CD14-positive monocyte (primary cell): ENCODE measurements at regions not wholly inside any gene's neighbourhood (a gene's known extent, or its start where the extent isn't known, plus 50 kb on each side); places are given as distances from the start of the nearest gene placed in this dataset.

Experiments
- DNase-seq, 3 donors: peaks; one replicate each; pipeline ENCODE4 v3.0.0-alpha.2; 2011 to 2022
- H2AFZ ChIP-seq: 2 replicates; pipeline ENCODE4 v1.6.0; 2012; ENCODE audit warnings: mild to moderate bottlenecking, low read depth, low read length, inconsistent platforms; ENCODE audit not compliant: insufficient read depth, poor library complexity, severe bottlenecking
- H3K27ac ChIP-seq, 2 donors: 1 replicate in 1 of 2; 2 replicates in 1 of 2; pipeline ENCODE4 v1.5.1; 2012 to 2013; ENCODE audit warnings: low read length in 2 of 2, control low read depth in 1 of 2, inconsistent platforms in 1 of 2, low read depth in 1 of 2, mild to moderate bottlenecking in 1 of 2
- H3K27me3 ChIP-seq, 2 donors: one replicate each; pipeline versions ENCODE4 v1.6.0 to v1.6.1; 2011 to 2013; ENCODE audit warnings: low read length in 2 of 2; ENCODE audit not compliant: control insufficient read depth in 2 of 2, insufficient read depth in 2 of 2
- H3K36me3 ChIP-seq, 2 donors: replicated peaks in 1 of 2; 1 replicate in 1 of 2; 2 replicates in 1 of 2; pipeline versions ENCODE4 v1.5.1 to v1.6.1; 2012 to 2013; ENCODE audit warnings: low read length in 2 of 2, control low read depth in 1 of 2, inconsistent platforms in 1 of 2, mild to moderate bottlenecking in 1 of 2; ENCODE audit not compliant: insufficient read depth in 2 of 2, control insufficient read depth in 1 of 2
- H3K4me1 ChIP-seq, 2 donors: 1 replicate in 1 of 2; 2 replicates in 1 of 2; pipeline versions ENCODE4 v1.5.1 to v1.6.1; 2012 to 2013; ENCODE audit warnings: low read length in 2 of 2, control low read depth in 1 of 2, inconsistent platforms in 1 of 2, mild to moderate bottlenecking in 1 of 2, moderate library complexity in 1 of 2; ENCODE audit not compliant: insufficient read depth in 2 of 2, control insufficient read depth in 1 of 2
- H3K4me2 ChIP-seq: replicated peaks from 2 replicates; pipeline ENCODE3; 2012; ENCODE audit warnings: low read length, moderate library complexity, mild to moderate bottlenecking; ENCODE audit not compliant: poor library complexity, severe bottlenecking; ENCODE audit errors: extremely low read depth
- H3K4me3 ChIP-seq, 3 experiments: fragments of 200-600 bp in 1 of 3; sonication (generic) in 1 of 3; replicated peaks in 1 of 3; 1 replicate in 2 of 3; 2 replicates in 1 of 3; pipeline ENCODE4 v1.5.1; 2011 to 2013; ENCODE audit warnings: low read length in 3 of 3, mild to moderate bottlenecking in 3 of 3, control low read depth in 2 of 3, low read depth in 2 of 3, inconsistent platforms in 1 of 3, moderate library complexity in 1 of 3
- H3K79me2 ChIP-seq: 2 replicates; pipeline ENCODE4 v1.6.0; 2012; ENCODE audit warnings: mild to moderate bottlenecking, control low read depth, inconsistent platforms, low read length, moderate library complexity; ENCODE audit not compliant: insufficient read depth
- H3K9ac ChIP-seq: 2 replicates; pipeline ENCODE4 v1.6.0; 2017; ENCODE audit warnings: low read length, mild to moderate bottlenecking; ENCODE audit not compliant: insufficient read depth, poor library complexity, severe bottlenecking
- H3K9me3 ChIP-seq, 2 donors: replicated peaks in 1 of 2; 1 replicate in 1 of 2; 2 replicates in 1 of 2; pipeline versions ENCODE4 v1.5.1 to v1.6.1; 2012 to 2013; ENCODE audit warnings: low read length in 2 of 2, control low read depth in 1 of 2; ENCODE audit not compliant: control insufficient read depth in 1 of 2, insufficient read depth in 1 of 2
- H4K20me1 ChIP-seq: 2 replicates; pipeline ENCODE4 v1.6.0; 2012; ENCODE audit warnings: mild to moderate bottlenecking, low read length, control low read depth, moderate library complexity; ENCODE audit not compliant: insufficient read depth
- H3K27ac Mint-ChIP-seq, 7 donors: one replicate each; pipeline ENCODE4 v1.8.0; 2020; ENCODE audit warnings: mild to moderate bottlenecking in 7 of 7, mixed read lengths in 7 of 7, moderate library complexity in 6 of 7, inconsistent platforms in 2 of 7
- H3K27me3 Mint-ChIP-seq, 3 donors: one replicate each; pipeline ENCODE4 v1.8.0; 2021 to 2022; ENCODE audit warnings: low read depth in 3 of 3, mild to moderate bottlenecking in 3 of 3, mixed read lengths in 3 of 3, moderate library complexity in 3 of 3, inconsistent platforms in 1 of 3
- H3K36me3 Mint-ChIP-seq, 2 donors: one replicate each; pipeline ENCODE4 v1.8.0; 2020; ENCODE audit warnings: mixed read lengths in 2 of 2, inconsistent platforms in 1 of 2, mild to moderate bottlenecking in 1 of 2
- H3K4me1 Mint-ChIP-seq: one replicate; pipeline ENCODE4 v1.8.0; 2020; ENCODE audit warnings: mild to moderate bottlenecking, mixed read lengths
- H3K4me3 Mint-ChIP-seq, 2 donors: one replicate each; pipeline ENCODE4 v1.8.0; 2020; ENCODE audit warnings: mild to moderate bottlenecking in 2 of 2, mixed read lengths in 2 of 2, moderate library complexity in 1 of 2
- H3K9me3 Mint-ChIP-seq, 7 donors: one replicate each; pipeline ENCODE4 v1.8.0; 2020 to 2022; ENCODE audit warnings: mixed read lengths in 7 of 7, mild to moderate bottlenecking in 6 of 7, moderate library complexity in 6 of 7, inconsistent platforms in 2 of 7
- WGBS: methylation state at CpG from one replicate; pipeline ENCODE4 v1.1.5; 2013; ENCODE audit warnings: missing lambda C conversion rate; ENCODE audit not compliant: insufficient coverage; 5-methylcytosine and 5-hydroxymethylcytosine counted together
- intact Hi-C, 2 donors: fragments of 100-400 bp; cut with micrococcal nuclease; formaldehyde crosslinking; loops; one replicate each; pipeline versions ENCODE4 v1.15.0 to v1.15.1; 2023
- TF ChIP-seq, protein P1 (sequence below): fragments of 200-600 bp; IDR thresholded peaks from one replicate; pipeline ENCODE4 v1.8.0; 2022; ENCODE audit warnings: antibody characterized with exemption, mild to moderate bottlenecking

DNA sequence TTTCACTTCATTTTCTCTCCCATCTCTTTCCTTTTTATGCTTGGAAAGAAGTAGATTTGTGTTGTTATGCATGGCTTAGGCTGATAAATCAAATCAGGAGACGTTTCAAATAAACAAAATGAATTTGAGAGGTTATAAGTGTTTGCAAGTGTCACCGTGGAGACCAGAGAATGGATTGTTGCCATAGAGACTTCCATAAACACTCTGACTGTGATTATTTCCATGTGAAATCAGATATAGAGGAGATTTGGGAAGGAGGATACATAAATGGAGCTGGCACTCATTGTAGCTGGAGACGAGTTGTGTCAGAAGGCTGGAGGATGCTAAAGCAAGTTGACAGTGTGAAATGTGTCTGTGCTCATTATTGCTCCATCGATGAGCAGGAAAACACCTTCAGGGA, 84.2 kb upstream of the PCSK1 start:
- Mint-ChIP-seq H3K4me3 (no peak overlapping the region), H3K36me3 (no peaks in the 10 kb centered on the region), H3K27ac (no peak overlapping the region), H3K4me1 (no peaks in the 10 kb centered on the region), H3K9me3 (peaks cover 0 to 3% (median 0%) of the 10 kb centered on the region in 7 donors), H3K27me3 (peaks cover 3 to 12% (median 4%) of the 10 kb centered on the region in 3 donors)
- H3K27me3 ChIP-seq: no peaks in the 10 kb centered on the region
- H2AFZ ChIP-seq: no peak overlapping the region
- WGBS: 83% methylated on average over 2 of the region's 4 CpGs
- intact Hi-C loops: no loop called here
- H4K20me1 ChIP-seq: no peaks in the 10 kb centered on the region
- H3K79me2 ChIP-seq: no peaks in the 10 kb centered on the region
- H3K9me3 ChIP-seq: no peaks in the 10 kb centered on the region
- H3K4me3 ChIP-seq: no peak overlapping the region
- H3K27ac ChIP-seq: no peak overlapping the region
- DNase-seq: no peak
- no peak overlapping the region for H3K4me2 ChIP-seq
- H3K9ac ChIP-seq: no peak overlapping the region
- TF ChIP-seq, protein P1, sequence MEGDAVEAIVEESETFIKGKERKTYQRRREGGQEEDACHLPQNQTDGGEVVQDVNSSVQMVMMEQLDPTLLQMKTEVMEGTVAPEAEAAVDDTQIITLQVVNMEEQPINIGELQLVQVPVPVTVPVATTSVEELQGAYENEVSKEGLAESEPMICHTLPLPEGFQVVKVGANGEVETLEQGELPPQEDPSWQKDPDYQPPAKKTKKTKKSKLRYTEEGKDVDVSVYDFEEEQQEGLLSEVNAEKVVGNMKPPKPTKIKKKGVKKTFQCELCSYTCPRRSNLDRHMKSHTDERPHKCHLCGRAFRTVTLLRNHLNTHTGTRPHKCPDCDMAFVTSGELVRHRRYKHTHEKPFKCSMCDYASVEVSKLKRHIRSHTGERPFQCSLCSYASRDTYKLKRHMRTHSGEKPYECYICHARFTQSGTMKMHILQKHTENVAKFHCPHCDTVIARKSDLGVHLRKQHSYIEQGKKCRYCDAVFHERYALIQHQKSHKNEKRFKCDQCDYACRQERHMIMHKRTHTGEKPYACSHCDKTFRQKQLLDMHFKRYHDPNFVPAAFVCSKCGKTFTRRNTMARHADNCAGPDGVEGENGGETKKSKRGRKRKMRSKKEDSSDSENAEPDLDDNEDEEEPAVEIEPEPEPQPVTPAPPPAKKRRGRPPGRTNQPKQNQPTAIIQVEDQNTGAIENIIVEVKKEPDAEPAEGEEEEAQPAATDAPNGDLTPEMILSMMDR: no peak
- H3K4me1 ChIP-seq: no peaks in the 10 kb centered on the region
- H3K36me3 ChIP-seq: no peaks in the 10 kb centered on the region

DNA sequence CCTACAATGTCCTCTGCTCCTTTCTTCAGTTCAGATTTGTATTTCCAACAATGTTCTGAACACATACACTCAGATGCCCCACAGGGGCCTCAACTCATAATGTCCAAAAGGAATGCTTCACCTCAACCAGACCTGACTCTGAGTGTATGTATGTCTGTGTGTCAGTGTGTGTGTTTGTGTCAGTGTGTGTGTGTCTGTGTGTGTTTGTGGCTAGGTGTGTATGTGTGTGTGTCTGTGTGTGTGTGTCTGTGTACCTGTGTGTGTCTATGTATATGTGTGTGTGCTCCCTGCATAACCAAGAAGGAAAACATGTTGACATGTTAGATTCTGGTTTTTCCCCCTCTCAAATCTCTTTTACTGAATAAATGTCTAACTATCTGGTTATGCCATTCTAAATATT, 87.3 kb upstream of the PCSK1 start:
- intact Hi-C loops: no loop called here
- Mint-ChIP-seq H3K4me1 (no peaks in the 10 kb centered on the region), H3K27me3 (peaks cover 0 to 7% (median 3%) of the 10 kb centered on the region in 3 donors), H3K36me3 (no peaks in the 10 kb centered on the region), H3K27ac (no peak overlapping the region), H3K4me3 (no peak overlapping the region), H3K9me3 (peaks cover 0 to 3% (median 0%) of the 10 kb centered on the region in 7 donors)
- Histone ChIP-seq H2AFZ (no peak overlapping the region), H3K4me2 (no peak overlapping the region), H3K4me1 (no peaks in the 10 kb centered on the region), H3K9me3 (no peaks in the 10 kb centered on the region), H3K27ac (no peak overlapping the region), H3K79me2 (no peaks in the 10 kb centered on the region), H3K36me3 (no peaks in the 10 kb centered on the region), H3K27me3 (no peaks in the 10 kb centered on the region), H4K20me1 (no peaks in the 10 kb centered on the region), H3K4me3 (no peak overlapping the region), H3K9ac (no peak overlapping the region)
- TF ChIP-seq, protein P1: no peak
- DNase-seq: no peak
